Right lobe of liver (tissue), 4 donors: ENCODE measurements at regions not wholly inside any gene's neighbourhood (a gene's known extent, or its start where the extent isn't known, plus 50 kb on each side); places are given as distances from the start of the nearest gene placed in this dataset.

Experiments
- CTCF ChIP-seq, 4 donors: fragments of 200-600 bp in 3 of 4; fragments of 450-650 bp in 1 of 4; IDR thresholded peaks; one replicate each; pipeline versions ENCODE4 v1.5.1 to v1.8.0; 2016 to 2022; ENCODE audit warnings: antibody characterized with exemption in 4 of 4, mild to moderate bottlenecking in 2 of 4
- POLR2A ChIP-seq: fragments of 450-650 bp; IDR thresholded peaks from one replicate; pipeline ENCODE4 v1.6.1; 2017; ENCODE audit warnings: antibody characterized with exemption, mild to moderate bottlenecking
- donor health status: DM: no; HTN: no; CAD: no.
- donor health status: DM: no; HTN: no; CAD: no.
- donor health status: DM: no; HTN: yes; CAD: no.

DNA sequence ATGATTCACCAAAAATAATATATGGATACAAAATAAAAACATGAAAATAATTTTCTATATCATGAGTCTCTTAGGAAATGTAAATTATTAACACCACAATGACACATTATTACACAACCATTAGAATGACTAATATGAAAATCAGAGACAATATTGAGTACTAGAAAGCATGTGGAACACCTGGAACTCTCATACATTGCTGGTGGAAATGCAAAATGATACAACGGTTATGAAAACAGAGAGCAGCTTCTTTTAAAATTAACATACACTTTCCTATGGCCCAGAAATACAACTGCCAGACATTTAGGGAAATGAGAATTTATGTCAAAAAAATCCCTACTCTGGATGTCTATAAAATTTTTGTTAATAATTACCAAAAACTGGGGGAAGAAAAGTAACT is 853.3 kb upstream of the MAN1A1 start:
- TF ChIP-seq CTCF (IDR thresholded peaks at IDR 0.05): no peak
- no peak for TF ChIP-seq POLR2A
